OCI-LY1 (cell line): ENCODE measurements at regions not wholly inside any gene's neighbourhood (a gene's known extent, or its start where the extent isn't known, plus 50 kb on each side); places are given as distances from the start of the nearest gene placed in this dataset.

ENCODE experiments used
- EZH2 ChIP-seq: fragments of 200-600 bp; sonication (generic), shearing (Covaris generic); IDR thresholded peaks from 2 replicates; pipeline ENCODE4 v1.8.0; 2017; ENCODE audit warnings: borderline replicate concordance, mixed run types, mild to moderate bottlenecking, antibody characterized with exemption, low read length, moderate library complexity, mixed read lengths
- TF ChIP-seq, protein P1 (sequence below): fragments of 200-600 bp; sonication (generic), shearing (Covaris generic); IDR thresholded peaks from 2 replicates; pipeline ENCODE4 v1.5.1; 2017; ENCODE audit warnings: mild to moderate bottlenecking, antibody characterized with exemption, low read length, moderate library complexity, mixed read lengths

DNA sequence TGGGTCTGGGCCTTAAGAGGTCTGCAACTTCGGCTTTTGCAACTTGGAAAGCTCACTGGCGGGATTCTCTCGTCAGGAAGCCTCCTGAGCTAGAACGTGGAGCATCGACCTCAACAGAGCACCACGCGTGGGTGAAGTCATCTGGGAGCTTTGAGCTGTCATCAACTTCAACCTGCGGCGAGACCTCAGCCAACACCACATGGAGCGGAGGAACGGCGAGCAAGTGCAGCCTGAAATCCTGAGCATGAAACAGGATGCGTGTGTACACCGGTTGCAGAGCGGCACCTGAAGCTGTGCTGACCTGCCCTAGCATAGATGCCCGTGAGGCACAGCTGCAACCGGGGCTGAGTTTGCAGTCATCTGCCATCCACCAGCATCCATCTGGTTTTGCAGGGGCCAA is 295.7 kb upstream of the SHH start:
- TF ChIP-seq, protein P1, sequence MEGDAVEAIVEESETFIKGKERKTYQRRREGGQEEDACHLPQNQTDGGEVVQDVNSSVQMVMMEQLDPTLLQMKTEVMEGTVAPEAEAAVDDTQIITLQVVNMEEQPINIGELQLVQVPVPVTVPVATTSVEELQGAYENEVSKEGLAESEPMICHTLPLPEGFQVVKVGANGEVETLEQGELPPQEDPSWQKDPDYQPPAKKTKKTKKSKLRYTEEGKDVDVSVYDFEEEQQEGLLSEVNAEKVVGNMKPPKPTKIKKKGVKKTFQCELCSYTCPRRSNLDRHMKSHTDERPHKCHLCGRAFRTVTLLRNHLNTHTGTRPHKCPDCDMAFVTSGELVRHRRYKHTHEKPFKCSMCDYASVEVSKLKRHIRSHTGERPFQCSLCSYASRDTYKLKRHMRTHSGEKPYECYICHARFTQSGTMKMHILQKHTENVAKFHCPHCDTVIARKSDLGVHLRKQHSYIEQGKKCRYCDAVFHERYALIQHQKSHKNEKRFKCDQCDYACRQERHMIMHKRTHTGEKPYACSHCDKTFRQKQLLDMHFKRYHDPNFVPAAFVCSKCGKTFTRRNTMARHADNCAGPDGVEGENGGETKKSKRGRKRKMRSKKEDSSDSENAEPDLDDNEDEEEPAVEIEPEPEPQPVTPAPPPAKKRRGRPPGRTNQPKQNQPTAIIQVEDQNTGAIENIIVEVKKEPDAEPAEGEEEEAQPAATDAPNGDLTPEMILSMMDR, result no peak
- no peak for TF ChIP-seq EZH2
